GM23338 (cell line): ENCODE measurements at regions not wholly inside any gene's neighbourhood (a gene's known extent, or its start where the extent isn't known, plus 50 kb on each side); places are given as distances from the start of the nearest gene placed in this dataset.

Experiments used
- ATAC-seq: fragments of 200-7000 bp; cut with Tn5 transposase; 3 replicates; pipeline ENCODE4 v1.9.1; 2020
- DNase-seq: peaks from one replicate; pipeline ENCODE4 v3.0.0-alpha.2; 2015; ENCODE audit warnings: low spot score
- H2AFZ ChIP-seq: fragments of 200-600 bp; sonication (generic); 2 replicates; pipeline ENCODE4 v1.8.0; 2016; ENCODE audit warnings: antibody characterized with exemption, mild to moderate bottlenecking, moderate library complexity
- H3F3A ChIP-seq: fragments of 200-600 bp; sonication (generic); replicated peaks from 2 replicates; pipeline ENCODE4 v1.8.0; 2017; ENCODE audit warnings: antibody characterized with exemption, mixed run types, low read depth
- H3K27ac ChIP-seq: fragments of 200-600 bp; sonication (generic); 2 replicates; pipeline ENCODE4 v1.6.1; 2016; ENCODE audit warnings: low read depth
- H3K27me3 ChIP-seq: fragments of 200-600 bp; sonication (generic); 2 replicates; pipeline ENCODE4 v1.8.0; 2016; ENCODE audit warnings: mild to moderate bottlenecking, mixed run types, moderate library complexity; ENCODE audit not compliant: insufficient read depth
- H3K36me3 ChIP-seq: fragments of 200-600 bp; sonication (generic); 2 replicates; pipeline ENCODE4 v1.8.0; 2016; ENCODE audit warnings: mild to moderate bottlenecking; ENCODE audit not compliant: insufficient read depth
- H3K4me1 ChIP-seq: fragments of 200-600 bp; sonication (generic); 2 replicates; pipeline ENCODE4 v1.8.0; 2016; ENCODE audit warnings: mild to moderate bottlenecking, moderate library complexity; ENCODE audit not compliant: insufficient read depth
- H3K4me2 ChIP-seq: fragments of 200-600 bp; sonication (generic); 2 replicates; pipeline ENCODE4 v1.7.1; 2017; ENCODE audit warnings: mixed run types
- H3K4me3 ChIP-seq: fragments of 200-600 bp; sonication (generic); 2 replicates; pipeline ENCODE4 v1.6.1; 2016; ENCODE audit warnings: mixed run types
- H3K79me2 ChIP-seq: fragments of 200-600 bp; sonication (generic); replicated peaks from 2 replicates; pipeline ENCODE4 v1.8.0; 2017; ENCODE audit warnings: mild to moderate bottlenecking; ENCODE audit not compliant: insufficient read depth
- H3K9me2 ChIP-seq: fragments of 200-600 bp; sonication (generic); 2 replicates; pipeline ENCODE4 v1.8.0; 2017; ENCODE audit not compliant: insufficient read depth
- H4K20me1 ChIP-seq: fragments of 200-600 bp; sonication (generic); replicated peaks from 2 replicates; pipeline ENCODE4 v1.8.0; 2017; ENCODE audit warnings: mild to moderate bottlenecking; ENCODE audit not compliant: insufficient read depth
- H3K27ac Mint-ChIP-seq: 2 replicates; pipeline ENCODE4 v1.8.0; 2020; ENCODE audit warnings: inconsistent platforms, mild to moderate bottlenecking, moderate library complexity, mixed read lengths
- H3K27me3 Mint-ChIP-seq: 3 replicates; pipeline ENCODE4 v1.8.0; 2022; ENCODE audit warnings: low read depth, mild to moderate bottlenecking, moderate library complexity, mixed read lengths, inconsistent platforms; ENCODE audit not compliant: insufficient read depth, poor library complexity
- H3K36me3 Mint-ChIP-seq: 3 replicates; pipeline ENCODE4 v1.8.0; 2021; ENCODE audit warnings: low read depth, mild to moderate bottlenecking, inconsistent platforms, moderate library complexity, mixed read lengths
- H3K4me1 Mint-ChIP-seq: 3 replicates; pipeline ENCODE4 v1.8.0; 2020; ENCODE audit warnings: mild to moderate bottlenecking, inconsistent platforms, mixed read lengths
- H3K4me3 Mint-ChIP-seq: 3 replicates; pipeline ENCODE4 v1.8.0; 2021; ENCODE audit warnings: moderate library complexity, mild to moderate bottlenecking, inconsistent platforms, mixed read lengths
- H3K9me3 Mint-ChIP-seq: 3 replicates; pipeline ENCODE4 v1.8.0; 2020; ENCODE audit warnings: moderate library complexity, mild to moderate bottlenecking, inconsistent platforms, mixed read lengths
- CREB1 ChIP-seq: fragments of 250-450 bp; sonication (Bioruptor Pico); IDR thresholded peaks from 2 replicates; pipeline ENCODE4 v1.5.0; 2020; ENCODE audit warnings: low read depth, mild to moderate bottlenecking, moderate library complexity
- CTCF ChIP-seq, 2 experiments: fragments of 200-600 bp in 1 of 2; sonication (generic) in 1 of 2; conservative IDR thresholded peaks; 2 replicates each; pipeline versions ENCODE4 v1.5.1 to v1.6.1; 2016 to 2017; ENCODE audit warnings: antibody characterized with exemption in 2 of 2, low read depth in 2 of 2, mild to moderate bottlenecking in 2 of 2, moderate library complexity in 1 of 2
- ETS1 ChIP-seq: IDR thresholded peaks from 2 replicates; pipeline ENCODE4 v1.6.1; 2016; ENCODE audit warnings: antibody characterized with exemption
- EZH2 ChIP-seq: fragments of 200-600 bp; sonication (generic); IDR thresholded peaks from one replicate; pipeline ENCODE4 v1.8.0; 2017; ENCODE audit warnings: antibody characterized with exemption, mild to moderate bottlenecking, low read depth; ENCODE audit not compliant: unreplicated experiment
- EZH2phosphoT487 ChIP-seq: fragments of 200-600 bp; sonication (generic); IDR thresholded peaks from one replicate; pipeline ENCODE4 v1.8.1; 2018; ENCODE audit warnings: antibody characterized with exemption; ENCODE audit not compliant: unreplicated experiment
- JUNB ChIP-seq: IDR thresholded peaks from one replicate; pipeline ENCODE4 v1.6.1; 2016; ENCODE audit warnings: antibody characterized with exemption; ENCODE audit not compliant: unreplicated experiment
- NANOG ChIP-seq: IDR thresholded peaks from 2 replicates; pipeline ENCODE4 v1.6.1; 2016; ENCODE audit warnings: antibody characterized with exemption, borderline replicate concordance
- POLR2AphosphoS5 ChIP-seq: IDR thresholded peaks from 2 replicates; pipeline ENCODE4 v1.6.1; 2016; ENCODE audit warnings: antibody characterized with exemption, low read depth
- REST ChIP-seq: IDR thresholded peaks from one replicate; pipeline ENCODE4 v1.6.1; 2018; ENCODE audit warnings: antibody characterized with exemption; ENCODE audit not compliant: unreplicated experiment
- STAT1 ChIP-seq: IDR thresholded peaks from one replicate; pipeline ENCODE4 v1.6.1; 2016; ENCODE audit warnings: antibody characterized with exemption; ENCODE audit not compliant: unreplicated experiment
- ZNF114 ChIP-seq: fragments of 250-450 bp; sonication (Bioruptor Pico); IDR thresholded peaks from 2 replicates; pipeline ENCODE4 v1.5.0; 2020; ENCODE audit warnings: mild to moderate bottlenecking, moderate library complexity
- ZNF331 ChIP-seq: fragments of 250-450 bp; sonication (Bioruptor Pico); IDR thresholded peaks from 2 replicates; pipeline ENCODE4 v1.5.0; 2020; ENCODE audit warnings: low read depth, mild to moderate bottlenecking, moderate library complexity
- ZNF462 ChIP-seq: fragments of 250-450 bp; sonication (Bioruptor Pico); IDR thresholded peaks from 2 replicates; pipeline ENCODE4 v1.5.0; 2020; ENCODE audit warnings: mild to moderate bottlenecking, moderate library complexity

GRCh38 chrX:1821846-1822245 lies 207.0 kb downstream of the ASMT start:
- H3K4me3 ChIP-seq, result no peak overlapping the region
- no peak overlapping the region for H3K27ac ChIP-seq
- peaks cover 11% of the 10 kb centered on the region for H3F3A ChIP-seq
- no peak overlapping the region for H2AFZ ChIP-seq
- no peaks in the 10 kb centered on the region for H3K79me2 ChIP-seq
- Mint-ChIP-seq H3K27me3 (peaks cover 3% of the 10 kb centered on the region), H3K4me3 (no peak overlapping the region), H3K9me3 (peaks cover 33% of the 10 kb centered on the region), H3K4me1 (no peaks in the 10 kb centered on the region), H3K27ac (no peak overlapping the region), H3K36me3 (peaks cover 10% of the 10 kb centered on the region)
- no peak for TF ChIP-seq CTCF (conservative IDR thresholded peaks at IDR 0.05; ENCODE audit: low read depth in 2 of 2)
- no peak for TF ChIP-seq EZH2phosphoT487
- TF ChIP-seq POLR2AphosphoS5, result no peak
- TF ChIP-seq ETS1, result no peak
- no peak for TF ChIP-seq ZNF331 (CRISPR knock-in tag)
- TF ChIP-seq REST, result no peak
- TF ChIP-seq ZNF114 (CRISPR knock-in tag), result no peak
- TF ChIP-seq JUNB, result no peak
- TF ChIP-seq STAT1, result no peak
- TF ChIP-seq EZH2, result no peak
- TF ChIP-seq CREB1 (CRISPR knock-in tag), result no peak
- no peak for TF ChIP-seq ZNF462 (CRISPR knock-in tag)
- TF ChIP-seq NANOG, result no peak
- no peaks in the 10 kb centered on the region for H3K27me3 ChIP-seq
- ATAC-seq, result no peak
- no peaks in the 10 kb centered on the region for H3K4me1 ChIP-seq
- no peak overlapping the region for H3K4me2 ChIP-seq
- no peaks in the 10 kb centered on the region; the same call in 1 of the 2 replicates for H3K9me2 ChIP-seq
- H4K20me1 ChIP-seq, result no peaks in the 10 kb centered on the region
- H3K36me3 ChIP-seq, result no peaks in the 10 kb centered on the region
- DNase-seq, result no peak
